Osteoblast (primary cell): ENCODE measurements at regions not wholly inside any gene's neighbourhood (a gene's known extent, or its start where the extent isn't known, plus 50 kb on each side); places are given as distances from the start of the nearest gene placed in this dataset.

Source experiments
- DNase-seq: peaks from one replicate; pipeline ENCODE4 v3.0.0; 2011; ENCODE audit warnings: low spot score, mixed read lengths; ENCODE audit not compliant: insufficient read length; ENCODE audit errors: missing footprints
- H2AFZ ChIP-seq: 2 replicates; pipeline ENCODE4 v1.6.0; 2011; ENCODE audit warnings: mild to moderate bottlenecking, low read length
- H3K27ac ChIP-seq: 2 replicates; pipeline ENCODE4 v1.5.1; 2011; ENCODE audit warnings: mild to moderate bottlenecking, low read depth, low read length, moderate library complexity
- H3K27me3 ChIP-seq: 2 replicates; pipeline ENCODE4 v1.6.0; 2012; ENCODE audit warnings: mild to moderate bottlenecking, control low read depth, inconsistent platforms, low read length, moderate library complexity; ENCODE audit not compliant: insufficient read depth
- H3K36me3 ChIP-seq: 2 replicates; pipeline ENCODE4 v1.5.1; 2011; ENCODE audit warnings: mild to moderate bottlenecking, low read length, control low read depth, moderate library complexity; ENCODE audit not compliant: insufficient read depth
- H3K4me1 ChIP-seq: 2 replicates; pipeline ENCODE4 v1.5.1; 2011; ENCODE audit warnings: mild to moderate bottlenecking, low read length, control low read depth, moderate library complexity; ENCODE audit not compliant: insufficient read depth
- H3K4me2 ChIP-seq: 2 replicates; pipeline ENCODE4 v1.6.0; 2011; ENCODE audit warnings: mild to moderate bottlenecking, low read length; ENCODE audit not compliant: insufficient read depth
- H3K4me3 ChIP-seq: fragments of 200-600 bp; sonication (generic); 3 replicates; pipeline ENCODE4 v1.5.1; 2012; ENCODE audit warnings: mild to moderate bottlenecking, low read length, inconsistent platforms; ENCODE audit not compliant: insufficient read depth
- H3K79me2 ChIP-seq: 2 replicates; pipeline ENCODE4 v1.6.0; 2012; ENCODE audit warnings: mild to moderate bottlenecking, low read length, control low read depth, inconsistent platforms; ENCODE audit not compliant: insufficient read depth
- H3K9me3 ChIP-seq: 2 replicates; pipeline ENCODE4 v1.5.1; 2011; ENCODE audit warnings: low read depth, low read length, control low read depth
- H4K20me1 ChIP-seq: 2 replicates; pipeline ENCODE4 v1.6.0; 2012; ENCODE audit warnings: mild to moderate bottlenecking, low read length, control low read depth; ENCODE audit not compliant: insufficient read depth
- TF ChIP-seq, protein P1 (sequence below): IDR thresholded peaks from 2 replicates; pipeline ENCODE4 v1.5.1; 2011; ENCODE audit warnings: mild to moderate bottlenecking, low read depth, low read length, moderate library complexity; ENCODE audit errors: extremely low read depth

- H3K79me2 ChIP-seq: no peaks in the 10 kb centered on the region
- H3K4me3 ChIP-seq: no peak overlapping the region
- no peak for DNase-seq
- H3K36me3 ChIP-seq: no peaks in the 10 kb centered on the region
- no peak overlapping the region for H3K27ac ChIP-seq
- no peaks in the 10 kb centered on the region for H3K9me3 ChIP-seq
- H3K4me1 ChIP-seq: no peaks in the 10 kb centered on the region
- H2AFZ ChIP-seq: no peak overlapping the region
- TF ChIP-seq, protein P1, sequence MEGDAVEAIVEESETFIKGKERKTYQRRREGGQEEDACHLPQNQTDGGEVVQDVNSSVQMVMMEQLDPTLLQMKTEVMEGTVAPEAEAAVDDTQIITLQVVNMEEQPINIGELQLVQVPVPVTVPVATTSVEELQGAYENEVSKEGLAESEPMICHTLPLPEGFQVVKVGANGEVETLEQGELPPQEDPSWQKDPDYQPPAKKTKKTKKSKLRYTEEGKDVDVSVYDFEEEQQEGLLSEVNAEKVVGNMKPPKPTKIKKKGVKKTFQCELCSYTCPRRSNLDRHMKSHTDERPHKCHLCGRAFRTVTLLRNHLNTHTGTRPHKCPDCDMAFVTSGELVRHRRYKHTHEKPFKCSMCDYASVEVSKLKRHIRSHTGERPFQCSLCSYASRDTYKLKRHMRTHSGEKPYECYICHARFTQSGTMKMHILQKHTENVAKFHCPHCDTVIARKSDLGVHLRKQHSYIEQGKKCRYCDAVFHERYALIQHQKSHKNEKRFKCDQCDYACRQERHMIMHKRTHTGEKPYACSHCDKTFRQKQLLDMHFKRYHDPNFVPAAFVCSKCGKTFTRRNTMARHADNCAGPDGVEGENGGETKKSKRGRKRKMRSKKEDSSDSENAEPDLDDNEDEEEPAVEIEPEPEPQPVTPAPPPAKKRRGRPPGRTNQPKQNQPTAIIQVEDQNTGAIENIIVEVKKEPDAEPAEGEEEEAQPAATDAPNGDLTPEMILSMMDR: no peak
- H4K20me1 ChIP-seq: no peaks in the 10 kb centered on the region
- H3K27me3 ChIP-seq: no peaks in the 10 kb centered on the region
- H3K4me2 ChIP-seq: no peak overlapping the region
Measured at GRCh38 chr13:87120476-87120875, 550.7 kb upstream of the SLITRK5 start.

GRCh38 chr13:87122551-87122950 is 548.6 kb upstream of the SLITRK5 start:
- H3K4me2 ChIP-seq: no peak overlapping the region

DNA sequence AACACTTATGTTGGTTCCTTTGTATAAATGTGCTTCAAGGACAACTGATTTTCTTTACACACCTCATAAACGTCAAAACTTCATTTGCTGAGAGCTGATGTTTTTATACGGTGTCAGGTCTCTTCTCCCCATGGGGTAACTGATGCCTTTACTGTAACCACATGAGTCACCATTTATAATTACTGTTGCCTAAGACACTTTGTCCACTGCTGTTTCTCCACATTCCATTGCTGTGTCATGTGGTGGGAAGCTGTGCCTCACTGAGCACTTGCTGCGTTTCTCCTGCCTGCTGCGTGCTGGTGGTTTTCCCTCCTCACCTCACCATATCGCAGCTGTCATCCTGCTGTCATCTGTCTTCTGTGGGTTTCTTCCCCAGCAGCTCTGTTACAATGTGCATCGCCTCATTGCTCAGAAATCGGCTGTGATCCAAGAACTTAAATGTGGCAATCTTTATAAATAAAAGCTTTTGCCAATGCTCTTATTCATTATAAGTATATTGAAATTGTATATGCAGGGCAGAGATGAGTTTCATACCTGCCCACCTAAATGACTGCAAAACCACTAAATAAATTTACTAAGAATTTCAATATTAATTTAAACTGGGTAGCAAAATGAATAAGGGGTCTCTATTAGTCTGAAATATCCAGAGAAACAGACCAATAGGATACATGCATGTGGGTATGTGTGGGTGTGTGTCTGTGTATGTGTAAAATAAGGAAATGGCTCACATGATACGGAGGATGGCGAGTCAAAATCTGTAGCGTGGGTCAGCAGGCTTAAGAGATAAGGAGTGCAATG is 547.0 kb upstream of the SLITRK5 start:
- no peaks in the 10 kb centered on the region for H4K20me1 ChIP-seq
- no peak overlapping the region for H2AFZ ChIP-seq
- no peaks in the 10 kb centered on the region for H3K79me2 ChIP-seq
- TF ChIP-seq, protein P1: no peak
- no peaks in the 10 kb centered on the region for H3K36me3 ChIP-seq
- no peak overlapping the region for H3K4me2 ChIP-seq
- no peaks in the 10 kb centered on the region for H3K9me3 ChIP-seq
- H3K4me1 ChIP-seq: no peaks in the 10 kb centered on the region
- H3K27me3 ChIP-seq: no peaks in the 10 kb centered on the region
- no peak overlapping the region for H3K4me3 ChIP-seq
- H3K27ac ChIP-seq: no peak overlapping the region
- DNase-seq: no peak

More at GRCh38 chr13:87122551-87122950, 548.6 kb upstream of the SLITRK5 start:
- H3K36me3 ChIP-seq: no peaks in the 10 kb centered on the region
- H3K27me3 ChIP-seq: no peaks in the 10 kb centered on the region
- H3K4me3 ChIP-seq: no peak overlapping the region
- H3K9me3 ChIP-seq: no peaks in the 10 kb centered on the region
- no peaks in the 10 kb centered on the region for H3K79me2 ChIP-seq
- H3K4me1 ChIP-seq: no peaks in the 10 kb centered on the region
- H4K20me1 ChIP-seq: no peaks in the 10 kb centered on the region
- H3K27ac ChIP-seq: no peak overlapping the region
- no peak for DNase-seq
- TF ChIP-seq, protein P1: no peak
- no peak overlapping the region for H2AFZ ChIP-seq

GRCh38 chr13:87124785-87125074 is 546.4 kb upstream of the SLITRK5 start:
- H3K27ac ChIP-seq: no peak overlapping the region
- no peak overlapping the region for H3K4me3 ChIP-seq

More at GRCh38 chr13:87124785-87125074, 546.4 kb upstream of the SLITRK5 start:
- Histone ChIP-seq H4K20me1 (no peaks in the 10 kb centered on the region), H3K4me2 (no peak overlapping the region), H3K36me3 (no peaks in the 10 kb centered on the region), H2AFZ (no peak overlapping the region), H3K4me1 (no peaks in the 10 kb centered on the region), H3K9me3 (no peaks in the 10 kb centered on the region), H3K27me3 (no peaks in the 10 kb centered on the region), H3K79me2 (no peaks in the 10 kb centered on the region)
- DNase-seq: no peak
- TF ChIP-seq, protein P1: no peak
